Neural cell (in vitro differentiated cells): ENCODE measurements at regions not wholly inside any gene's neighbourhood (a gene's known extent, or its start where the extent isn't known, plus 50 kb on each side); places are given as distances from the start of the nearest gene placed in this dataset.

Source experiments
- H2AFZ ChIP-seq: fragments of 200-600, 300-800 bp; sonication (generic), shearing (Covaris generic); 2 replicates; pipeline ENCODE4 v1.6.0; 2014; ENCODE audit warnings: low read depth, mild to moderate bottlenecking, antibody characterized with exemption, low read length, moderate library complexity
- H3F3A ChIP-seq: fragments of 200-600 bp; shearing (Covaris generic); 2 replicates; pipeline ENCODE4 v1.6.1; 2016; ENCODE audit warnings: mild to moderate bottlenecking, moderate library complexity, mixed read lengths, antibody characterized with exemption, low read length; ENCODE audit not compliant: insufficient read depth, poor library complexity, severe bottlenecking
- H3K27ac ChIP-seq: fragments of 200-600, 300-800 bp; sonication (generic), shearing (Covaris generic); 2 replicates; pipeline ENCODE4 v1.5.1; 2014; ENCODE audit warnings: mild to moderate bottlenecking, low read length, moderate library complexity
- H3K27me3 ChIP-seq: fragments of 300-800, 200-600 bp; sonication (generic), shearing (Covaris generic); 2 replicates; pipeline ENCODE4 v1.6.0; 2014; ENCODE audit warnings: mild to moderate bottlenecking, low read depth, low read length, moderate library complexity; ENCODE audit not compliant: insufficient read depth
- H3K36me3 ChIP-seq: fragments of 300-800, 200-600 bp; sonication (generic), shearing (Covaris generic); 2 replicates; pipeline ENCODE4 v1.5.1; 2014; ENCODE audit warnings: mild to moderate bottlenecking, antibody characterized with exemption, low read length, moderate library complexity; ENCODE audit not compliant: insufficient read depth
- H3K4me2 ChIP-seq: fragments of 300-800, 200-600 bp; sonication (generic), shearing (Covaris generic); 2 replicates; pipeline ENCODE4 v1.6.0; 2014; ENCODE audit warnings: mild to moderate bottlenecking, low read length
- H3K4me3 ChIP-seq: fragments of 300-800, 200-600 bp; sonication (generic), shearing (Covaris generic); 2 replicates; pipeline ENCODE4 v1.5.1; 2014; ENCODE audit warnings: mild to moderate bottlenecking, low read length, moderate library complexity
- H3K79me2 ChIP-seq: fragments of 200-600 bp; shearing (Covaris generic); replicated peaks from 2 replicates; pipeline ENCODE4 v1.6.0; 2014; ENCODE audit warnings: mild to moderate bottlenecking, low read length, moderate library complexity; ENCODE audit not compliant: insufficient read depth
- H3K9ac ChIP-seq: fragments of 300-800, 200-600 bp; sonication (generic), shearing (Covaris generic); 2 replicates; pipeline ENCODE4 v1.6.1; 2016; ENCODE audit warnings: mild to moderate bottlenecking, low read length, mixed read lengths
- H3K9me2 ChIP-seq: fragments of 200-600 bp; shearing (Covaris generic); 2 replicates; pipeline ENCODE4 v1.6.1; 2016; ENCODE audit warnings: mild to moderate bottlenecking, low read length, mixed read lengths; ENCODE audit not compliant: insufficient read depth
- H3K9me3 ChIP-seq: fragments of 200-600, 300-800 bp; sonication (generic), shearing (Covaris generic); 2 replicates; pipeline ENCODE4 v1.6.1; 2016; ENCODE audit warnings: mild to moderate bottlenecking, mixed run types, low read length, moderate library complexity, mixed read lengths
- H4K20me1 ChIP-seq: fragments of 200-600 bp; shearing (Covaris generic); 2 replicates; pipeline ENCODE4 v1.6.1; 2016; ENCODE audit warnings: mild to moderate bottlenecking, mixed run types; ENCODE audit not compliant: insufficient read depth
- CTCF ChIP-seq: fragments of 450-650 bp; IDR thresholded peaks from 2 replicates; pipeline ENCODE4 v1.5.1; 2014; ENCODE audit warnings: antibody characterized with exemption, mild to moderate bottlenecking, moderate library complexity; ENCODE audit not compliant: poor library complexity, severe bottlenecking
- EP300 ChIP-seq: fragments of 450-650 bp; conservative IDR thresholded peaks from 2 replicates; pipeline ENCODE4 v1.6.1; 2014; ENCODE audit warnings: antibody characterized with exemption, mild to moderate bottlenecking, moderate library complexity; ENCODE audit not compliant: poor library complexity, severe bottlenecking
- EZH2 ChIP-seq: fragments of 200-600, 300-800 bp; shearing (Covaris generic), sonication (generic); IDR thresholded peaks from 2 replicates; pipeline ENCODE4 v1.6.1; 2014; ENCODE audit warnings: antibody characterized with exemption, low read length, borderline replicate concordance, mild to moderate bottlenecking; ENCODE audit not compliant: insufficient read depth, poor library complexity, severe bottlenecking
- MXI1 ChIP-seq: fragments of 450-650 bp; conservative IDR thresholded peaks from 2 replicates; pipeline ENCODE4 v1.6.1; 2014; ENCODE audit warnings: antibody characterized with exemption, mild to moderate bottlenecking; ENCODE audit not compliant: poor library complexity, severe bottlenecking
- POLR2AphosphoS5 ChIP-seq: IDR thresholded peaks from 2 replicates; pipeline ENCODE4 v1.6.1; 2012
- RAD21 ChIP-seq: fragments of 450-650 bp; conservative IDR thresholded peaks from 2 replicates; pipeline ENCODE4 v1.6.1; 2014; ENCODE audit warnings: antibody characterized with exemption, mild to moderate bottlenecking, moderate library complexity
- REST ChIP-seq: IDR thresholded peaks from 2 replicates; pipeline ENCODE4 v1.6.1; 2012; ENCODE audit warnings: borderline replicate concordance
- SMC3 ChIP-seq: fragments of 450-650 bp; conservative IDR thresholded peaks from 2 replicates; pipeline ENCODE4 v1.6.1; 2014; ENCODE audit warnings: antibody characterized with exemption, mild to moderate bottlenecking, moderate library complexity; ENCODE audit not compliant: poor library complexity
- TAF1 ChIP-seq: IDR thresholded peaks from 2 replicates; pipeline ENCODE4 v1.6.1; 2012; ENCODE audit warnings: low read depth

GRCh38 chr2:11094021-11094810, 61.1 kb upstream of the SLC66A3 start:
- H3K9me2 ChIP-seq, result no peaks in the 10 kb centered on the region
- no peaks in the 10 kb centered on the region for H3F3A ChIP-seq
- H3K4me2 ChIP-seq, result no peak overlapping the region
- no peaks in the 10 kb centered on the region for H4K20me1 ChIP-seq
- no peaks in the 10 kb centered on the region for H3K36me3 ChIP-seq
- no peak overlapping the region for H2AFZ ChIP-seq
- H3K27me3 ChIP-seq, result no peaks in the 10 kb centered on the region
- H3K79me2 ChIP-seq, result no peaks in the 10 kb centered on the region
- no peak overlapping the region for H3K4me3 ChIP-seq
- no peak overlapping the region for H3K27ac ChIP-seq
- TF ChIP-seq SMC3 (no peak), MXI1 (no peak)
- H3K9ac ChIP-seq, result no peak overlapping the region
- H3K9me3 ChIP-seq, result no peaks in the 10 kb centered on the region

GRCh38 chr2:11096591-11096990, 58.7 kb upstream of the SLC66A3 start:
- Histone ChIP-seq H3K79me2 (no peaks in the 10 kb centered on the region), H3K9ac (no peak overlapping the region), H3F3A (no peaks in the 10 kb centered on the region), H3K9me2 (no peaks in the 10 kb centered on the region), H3K36me3 (no peaks in the 10 kb centered on the region), H3K4me3 (no peak overlapping the region), H3K27ac (no peak overlapping the region), H3K27me3 (no peaks in the 10 kb centered on the region), H4K20me1 (no peaks in the 10 kb centered on the region), H3K4me2 (no peak overlapping the region), H2AFZ (no peak overlapping the region), H3K9me3 (no peaks in the 10 kb centered on the region)
- TF ChIP-seq REST (no peak), RAD21 (no peak), TAF1 (no peak), POLR2AphosphoS5 (no peak)

GRCh38 chr2:11097038-11097720, 58.1 kb upstream of the SLC66A3 start:
- Histone ChIP-seq H3K36me3 (no peaks in the 10 kb centered on the region), H3K9me2 (no peaks in the 10 kb centered on the region), H4K20me1 (no peaks in the 10 kb centered on the region), H2AFZ (no peak overlapping the region), H3K27ac (no peak overlapping the region), H3K4me2 (no peak overlapping the region), H3K4me3 (no peak overlapping the region), H3F3A (no peaks in the 10 kb centered on the region), H3K9me3 (no peaks in the 10 kb centered on the region), H3K27me3 (no peaks in the 10 kb centered on the region), H3K79me2 (no peaks in the 10 kb centered on the region), H3K9ac (no peak overlapping the region)
- TF ChIP-seq EZH2 (no peak), TAF1 (no peak), MXI1 (no peak), EP300 (no peak), SMC3 (no peak), RAD21 (no peak), POLR2AphosphoS5 (no peak), CTCF (no peak), REST (no peak)
